ENCODE measurements at regions not wholly inside any gene's neighbourhood (a gene's known extent, or its start where the extent isn't known, plus 50 kb on each side); places are given as distances from the start of the nearest gene placed in this dataset.

GRCh38 chr5:143882520-143882919, 70.6 kb downstream of the HMHB1 start:
- TF ChIP-seq CTCF (IDR thresholded peaks at IDR 0.05 in 8 of 11, conservative IDR thresholded peaks at IDR 0.05 in 3 of 11): no peak
- TF ChIP-seq POLR2A (IDR thresholded peaks at IDR 0.05): no peak
- no peak for TF ChIP-seq POLR2AphosphoS5 (IDR thresholded peaks at IDR 0.05)
